ENCODE measurements at regions not wholly inside any gene's neighbourhood (a gene's known extent, or its start where the extent isn't known, plus 50 kb on each side); places are given as distances from the start of the nearest gene placed in this dataset.

GRCh38 chr6:131408811-131409210 is 164.2 kb upstream of the ARG1 start:
- DNase-seq: no peak
- peaks cover 11% of the 10 kb centered on the region for H3K27me3 ChIP-seq (ENCODE audit: insufficient read depth, low read depth, severe bottlenecking)
- no peak for TF ChIP-seq CTCF (IDR thresholded peaks at IDR 0.05; ENCODE audit: low read depth, low read length)
- no peak overlapping the region for H3K4me3 ChIP-seq (ENCODE audit: low read depth, low read length)
- no peaks in the 10 kb centered on the region for H3K9me3 ChIP-seq (ENCODE audit: severe bottlenecking)
- H3K36me3 ChIP-seq: no peaks in the 10 kb centered on the region
- H3K27ac ChIP-seq: no peak overlapping the region

DNA sequence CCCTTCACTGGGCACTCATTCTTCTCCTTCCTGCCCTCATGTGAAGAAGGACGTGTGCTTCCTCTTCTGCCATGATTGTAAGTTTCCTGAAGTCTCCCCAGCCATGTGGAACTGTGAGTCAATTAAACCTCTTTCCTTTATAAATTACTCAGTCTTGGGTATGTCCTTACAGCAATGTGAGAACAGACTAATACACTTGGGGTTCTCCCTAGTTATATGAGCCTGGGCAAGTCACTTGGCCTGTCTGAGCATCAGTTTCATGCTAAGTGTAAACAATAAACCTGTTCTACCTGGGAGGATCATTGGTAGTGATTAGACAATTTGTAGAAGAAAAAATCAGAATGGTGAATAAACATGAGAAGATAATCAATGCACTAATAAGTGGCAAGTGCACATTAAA is 162.2 kb upstream of the ARG1 start:
- no peak for DNase-seq
- Histone ChIP-seq H3K27ac (no peak overlapping the region), H3K4me3 (ENCODE audit: low read depth, low read length) (no peak overlapping the region), H3K9me3 (ENCODE audit: severe bottlenecking) (no peaks in the 10 kb centered on the region), H3K36me3 (no peaks in the 10 kb centered on the region), H3K27me3 (ENCODE audit: insufficient read depth, low read depth, severe bottlenecking) (peaks cover 11% of the 10 kb centered on the region)
- no peak for TF ChIP-seq CTCF (IDR thresholded peaks at IDR 0.05; ENCODE audit: low read depth, low read length)

DNA sequence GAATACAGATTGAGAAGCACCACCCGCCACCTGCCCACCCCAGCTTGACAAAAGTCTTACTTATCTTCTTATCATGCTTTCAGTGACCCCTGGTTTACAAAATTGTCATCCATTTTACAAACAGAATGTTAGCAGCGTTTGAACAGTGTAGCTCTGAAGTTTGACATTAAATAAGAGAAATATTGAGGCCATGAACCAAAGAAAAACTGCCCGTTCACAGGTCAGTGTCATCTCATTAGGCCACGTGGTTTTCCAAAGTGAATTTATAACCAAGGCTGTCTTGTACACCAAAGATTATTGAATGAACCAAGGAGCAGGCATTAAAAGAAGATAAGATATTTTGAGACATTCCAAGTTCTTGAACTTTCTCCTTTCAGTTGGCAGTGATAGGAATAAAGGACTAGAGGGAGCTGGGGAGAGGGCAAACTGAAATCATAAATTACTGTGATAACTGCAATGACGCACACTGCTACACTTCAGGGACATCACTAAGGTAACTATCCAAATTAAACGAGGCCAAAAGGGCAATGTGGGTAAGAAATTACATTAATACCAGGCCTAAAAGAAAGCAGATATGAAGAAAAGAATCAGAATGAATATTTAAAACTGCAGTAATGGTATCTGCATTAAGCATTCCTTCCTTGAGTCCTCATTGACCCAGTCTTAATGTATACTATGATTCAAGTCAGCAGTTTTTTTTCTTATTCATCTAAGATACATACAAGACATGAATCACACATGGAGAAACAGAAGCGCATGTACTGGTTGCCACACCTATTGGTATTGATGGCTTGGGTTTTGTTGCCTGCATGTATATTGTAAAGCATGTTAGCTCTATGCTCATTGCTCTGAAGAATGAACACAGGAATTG is 159.8 kb upstream of the ARG1 start:
- H3K27me3 ChIP-seq (ENCODE audit: insufficient read depth, low read depth, severe bottlenecking): peaks cover 10% of the 10 kb centered on the region
- no peak overlapping the region for H3K27ac ChIP-seq
- no peak for DNase-seq
- H3K4me3 ChIP-seq (ENCODE audit: low read depth, low read length): no peak overlapping the region
- no peak for TF ChIP-seq CTCF (IDR thresholded peaks at IDR 0.05; ENCODE audit: low read depth, low read length)
- no peaks in the 10 kb centered on the region for H3K9me3 ChIP-seq (ENCODE audit: severe bottlenecking)
- no peaks in the 10 kb centered on the region for H3K36me3 ChIP-seq

- no peaks in the 10 kb centered on the region for H3K9me3 ChIP-seq (ENCODE audit: severe bottlenecking)
- no peak for DNase-seq
- H3K4me3 ChIP-seq (ENCODE audit: low read depth, low read length): no peak overlapping the region
- no peak for TF ChIP-seq CTCF (IDR thresholded peaks at IDR 0.05; ENCODE audit: low read depth, low read length)
- no peaks in the 10 kb centered on the region for H3K36me3 ChIP-seq
- H3K27ac ChIP-seq: no peak overlapping the region
- H3K27me3 ChIP-seq (ENCODE audit: insufficient read depth, low read depth, severe bottlenecking): peaks cover 4% of the 10 kb centered on the region
Observed at GRCh38 chr6:131413831-131414191, 159.2 kb upstream of the ARG1 start.

DNA sequence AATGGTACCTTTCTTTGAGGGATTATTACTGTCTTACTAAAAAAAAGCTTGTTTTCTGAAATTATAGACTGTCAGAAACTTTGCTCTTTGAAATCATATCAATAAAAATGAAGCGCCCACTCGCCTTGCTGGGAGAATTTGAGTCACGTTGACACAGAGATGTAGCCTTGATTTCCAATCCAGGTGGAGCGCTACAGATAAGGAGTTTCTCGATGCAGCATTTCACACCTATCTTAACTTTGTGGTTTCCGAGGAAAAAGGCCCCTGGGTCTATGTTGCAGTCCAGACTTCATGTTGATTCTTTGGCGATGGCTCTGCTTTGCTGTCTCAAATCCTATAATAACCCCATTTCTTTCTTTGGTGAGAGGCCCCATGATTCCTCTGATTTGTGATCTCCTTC is 158.1 kb upstream of the ARG1 start:
- no peak overlapping the region for H3K4me3 ChIP-seq (ENCODE audit: low read depth, low read length)

More for the DNA sequence above, 158.1 kb upstream of the ARG1 start:
- no peak overlapping the region for H3K27ac ChIP-seq
- H3K9me3 ChIP-seq (ENCODE audit: severe bottlenecking): no peaks in the 10 kb centered on the region
- H3K27me3 ChIP-seq (ENCODE audit: insufficient read depth, low read depth, severe bottlenecking): no peaks in the 10 kb centered on the region
- DNase-seq: no peak
- TF ChIP-seq CTCF (IDR thresholded peaks at IDR 0.05; ENCODE audit: low read depth, low read length): no peak
- H3K36me3 ChIP-seq: no peaks in the 10 kb centered on the region
